Common myeloid progenitor, CD34-positive (primary cell): ENCODE measurements at regions not wholly inside any gene's neighbourhood (a gene's known extent, or its start where the extent isn't known, plus 50 kb on each side); places are given as distances from the start of the nearest gene placed in this dataset.

Experiments
- CTCF ChIA-PET: fragments of 350-600 bp; sonication (Branson Sonifier 250); formaldehyde crosslinking; loops from one replicate; lab custom pipeline; 2021; ENCODE audit warnings: antibody characterized with exemption; lab: Charles Lee
- POLR2A ChIA-PET: fragments of 350-600 bp; sonication (Branson Sonifier 250); formaldehyde crosslinking; loops from one replicate; lab custom pipeline; 2021; ENCODE audit warnings: antibody characterized with exemption; lab: Charles Lee
- DNase-seq, 3 donors: peaks; one replicate each; pipeline versions ENCODE4 v3.0.0 to v3.0.0-alpha.2; 2013
- H3K27ac ChIP-seq, 2 experiments: 1 replicate in 1 of 2; 2 replicates in 1 of 2; pipeline ENCODE4 v1.7.0; 2013; ENCODE audit warnings: inconsistent platforms in 2 of 2, low read length in 2 of 2, mild to moderate bottlenecking in 2 of 2, low read depth in 1 of 2, moderate library complexity in 1 of 2; ENCODE audit not compliant: severe bottlenecking in 2 of 2, insufficient read depth in 1 of 2, poor library complexity in 1 of 2
- H3K27me3 ChIP-seq, 5 experiments: replicated peaks in 2 of 5; 1 replicate in 3 of 5; 2 replicates in 2 of 5; pipeline versions ENCODE4 v1.6.1 to v1.7.0; 2013; ENCODE audit warnings: low read length in 4 of 5, mild to moderate bottlenecking in 2 of 5, moderate library complexity in 2 of 5, inconsistent platforms in 1 of 5; ENCODE audit not compliant: insufficient read depth in 5 of 5, control insufficient read depth in 4 of 5
- H3K36me3 ChIP-seq, 4 experiments: 1 replicate in 2 of 4; 2 replicates in 2 of 4; pipeline versions ENCODE4 v1.6.1 to v1.7.0; 2013; ENCODE audit warnings: low read length in 3 of 4, control low read depth in 1 of 4, mild to moderate bottlenecking in 1 of 4; ENCODE audit not compliant: control insufficient read depth in 4 of 4, insufficient read depth in 4 of 4
- H3K4me1 ChIP-seq, 4 experiments: 1 replicate in 3 of 4; 2 replicates in 1 of 4; pipeline versions ENCODE4 v1.6.1 to v1.7.1; 2013; ENCODE audit warnings: low read length in 3 of 4, mild to moderate bottlenecking in 3 of 4, control low read depth in 1 of 4, inconsistent platforms in 1 of 4, moderate library complexity in 1 of 4; ENCODE audit not compliant: control insufficient read depth in 4 of 4, insufficient read depth in 4 of 4; ENCODE audit errors: control extremely low read depth in 1 of 4
- H3K4me3 ChIP-seq, 7 experiments: 1 replicate in 4 of 7; 2 replicates in 3 of 7; pipeline versions ENCODE4 v1.5.1 to v1.7.0; 2013; ENCODE audit warnings: mild to moderate bottlenecking in 7 of 7, low read length in 6 of 7, moderate library complexity in 6 of 7, inconsistent platforms in 2 of 7, low read depth in 2 of 7, control low read depth in 1 of 7; ENCODE audit not compliant: insufficient read depth in 4 of 7, control insufficient read depth in 1 of 7; ENCODE audit errors: extremely low read depth in 1 of 7
- H3K9me3 ChIP-seq, 5 experiments: 1 replicate in 4 of 5; 2 replicates in 1 of 5; pipeline versions ENCODE4 v1.6.1 to v1.7.1; 2013; ENCODE audit warnings: low read length in 4 of 5, mild to moderate bottlenecking in 2 of 5, inconsistent platforms in 1 of 5, low read depth in 1 of 5, moderate library complexity in 1 of 5; ENCODE audit not compliant: control insufficient read depth in 4 of 5, insufficient read depth in 2 of 5; ENCODE audit errors: control extremely low read depth in 1 of 5
- WGBS: methylation state at CpG from one replicate; pipeline ENCODE4 v1.1.5; 2013; ENCODE audit not compliant: insufficient coverage; 5-methylcytosine and 5-hydroxymethylcytosine counted together

DNA sequence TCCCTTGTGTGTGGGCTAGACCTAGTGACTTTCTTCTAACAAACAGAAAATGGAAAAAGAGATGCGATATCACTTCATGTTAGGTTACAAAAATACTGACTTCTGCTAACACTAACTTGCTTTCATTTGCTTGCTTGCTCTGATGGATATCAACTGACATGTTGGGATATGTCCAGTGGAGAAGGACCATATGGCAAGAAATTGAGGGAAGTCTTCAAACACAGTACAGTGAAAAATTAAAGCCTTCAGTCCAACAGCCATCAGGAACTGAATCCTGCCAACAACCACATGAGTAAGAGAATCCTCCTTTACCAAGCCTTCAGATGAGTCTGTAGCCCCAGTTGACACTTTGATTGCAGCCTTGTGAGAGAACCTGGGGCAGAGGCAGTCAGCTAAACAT lies 143.9 kb downstream of the MAIP1 start:
- CTCF ChIA-PET: no interaction called here
- H3K27me3 ChIP-seq: no peaks in the 10 kb centered on the region
- no peak for DNase-seq
- H3K4me3 ChIP-seq: no peak overlapping the region
- no peaks in the 10 kb centered on the region for H3K36me3 ChIP-seq
- WGBS: no CpG with 5 or more reads among the region's 1 CpG
- H3K9me3 ChIP-seq: no peaks in the 10 kb centered on the region
- H3K27ac ChIP-seq: no peak overlapping the region
- H3K4me1 ChIP-seq: no peaks in the 10 kb centered on the region
- POLR2A ChIA-PET: no interaction called here

GRCh38 chr2:200100027-200100426 lies 144.6 kb downstream of the MAIP1 start:
- Histone ChIP-seq H3K4me1 (no peaks in the 10 kb centered on the region), H3K4me3 (no peak overlapping the region), H3K36me3 (no peaks in the 10 kb centered on the region), H3K27ac (no peak overlapping the region), H3K9me3 (no peaks in the 10 kb centered on the region), H3K27me3 (no peaks in the 10 kb centered on the region)
- CTCF ChIA-PET: no interaction called here
- POLR2A ChIA-PET: no interaction called here
- DNase-seq: no peak

DNA sequence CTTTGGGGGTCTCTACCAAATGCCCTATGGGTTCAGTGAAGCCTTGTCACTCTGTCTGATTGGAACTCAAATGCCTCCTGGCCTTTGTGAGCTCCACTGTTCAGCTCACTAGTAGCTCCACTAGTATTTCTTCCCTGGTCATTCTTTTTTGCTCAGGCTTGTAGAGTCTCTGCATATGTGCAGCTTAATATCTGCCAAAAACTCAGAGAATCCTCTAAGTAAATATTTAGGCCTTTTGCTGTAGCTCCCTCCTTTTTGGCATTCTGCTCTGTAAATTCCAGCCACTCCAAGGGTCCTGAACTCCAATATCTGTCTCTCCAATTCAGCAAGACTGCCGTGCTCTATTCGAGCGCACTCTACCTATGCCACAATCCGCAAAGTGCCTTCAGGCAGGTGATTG lies 146.5 kb downstream of the MAIP1 start:
- Histone ChIP-seq H3K27ac (no peak overlapping the region), H3K4me1 (no peaks in the 10 kb centered on the region), H3K9me3 (no peaks in the 10 kb centered on the region), H3K36me3 (no peaks in the 10 kb centered on the region), H3K4me3 (no peak overlapping the region), H3K27me3 (no peaks in the 10 kb centered on the region)
- ChIA-PET CTCF (interaction anchor here (0.6 kb wide), 1 partner anchor 28 kb away, joined by 3 read pairs; no protein-coding TSS in a partner anchor), POLR2A (interaction anchor here (0.6 kb wide), 1 partner anchor 17 kb away, joined by 5 read pairs; no protein-coding TSS in a partner anchor)
- no peak for DNase-seq
- 90% methylated on average over 3 of the region's 4 CpGs for WGBS

- WGBS: 100% methylated on average over 1 of the region's 1 CpG
- POLR2A ChIA-PET: no interaction called here
- no peaks in the 10 kb centered on the region for H3K27me3 ChIP-seq
- no peaks in the 10 kb centered on the region for H3K9me3 ChIP-seq
- no peaks in the 10 kb centered on the region for H3K36me3 ChIP-seq
- CTCF ChIA-PET: no interaction called here
- H3K4me1 ChIP-seq: no peaks in the 10 kb centered on the region
- DNase-seq: no peak
- no peak overlapping the region for H3K4me3 ChIP-seq
- H3K27ac ChIP-seq: no peak overlapping the region
Measured at GRCh38 chr2:200102971-200103370, 147.6 kb downstream of the MAIP1 start.

DNA sequence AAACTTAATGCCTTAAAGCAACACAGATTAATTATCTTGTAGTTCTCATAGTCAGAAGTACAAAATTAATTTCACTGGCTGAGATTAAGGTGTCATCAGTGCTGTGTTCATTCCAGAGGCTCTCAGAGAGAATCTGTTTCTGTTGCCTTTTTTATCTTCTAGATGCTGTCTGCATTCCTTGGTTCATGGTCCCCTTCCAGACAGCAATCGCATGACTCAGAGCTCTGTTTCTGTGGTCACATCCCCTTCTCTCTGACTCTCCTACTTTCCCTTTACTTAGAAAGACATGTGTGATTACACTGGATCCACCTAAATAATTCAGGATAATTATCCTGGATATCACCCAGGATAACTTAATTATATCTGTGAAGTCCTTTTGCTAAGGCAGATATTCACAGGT lies 148.6 kb downstream of the MAIP1 start:
- Histone ChIP-seq H3K36me3 (no peaks in the 10 kb centered on the region), H3K4me3 (no peak overlapping the region), H3K27ac (no peak overlapping the region), H3K4me1 (no peaks in the 10 kb centered on the region), H3K27me3 (no peaks in the 10 kb centered on the region), H3K9me3 (no peaks in the 10 kb centered on the region)
- no CpG with 5 or more reads among the region's 1 CpG for WGBS
- ChIA-PET POLR2A (interaction anchor here (0.7 kb wide), 1 partner anchor 30 kb away, joined by 4 read pairs; no protein-coding TSS in a partner anchor), CTCF (no interaction called here)
- DNase-seq: no peak

GRCh38 chr2:200107514-200108217 lies 152.3 kb downstream of the MAIP1 start:
- Histone ChIP-seq H3K4me1 (no peaks in the 10 kb centered on the region), H3K9me3 (no peaks in the 10 kb centered on the region), H3K27ac (no peak overlapping the region), H3K27me3 (no peaks in the 10 kb centered on the region), H3K36me3 (no peaks in the 10 kb centered on the region), H3K4me3 (no peak overlapping the region)
- 100% methylated on average over 5 of the region's 6 CpGs for WGBS
- ChIA-PET CTCF (no interaction called here), POLR2A (no interaction called here)
- DNase-seq: no peak

GRCh38 chr2:200109421-200109820 lies 154.0 kb downstream of the MAIP1 start:
- CTCF ChIA-PET: no interaction called here

More at GRCh38 chr2:200109421-200109820, 154.0 kb downstream of the MAIP1 start:
- POLR2A ChIA-PET: no interaction called here
- no peaks in the 10 kb centered on the region for H3K36me3 ChIP-seq
- no peaks in the 10 kb centered on the region for H3K9me3 ChIP-seq
- H3K27me3 ChIP-seq: no peaks in the 10 kb centered on the region
- H3K4me3 ChIP-seq: no peak overlapping the region
- WGBS: no CpG with 5 or more reads among the region's 3 CpGs
- no peaks in the 10 kb centered on the region for H3K4me1 ChIP-seq
- no peak overlapping the region for H3K27ac ChIP-seq
- no peak for DNase-seq
